NOMO-1 treated with dmso at 0.1 percent for 144 hours (cell line): ENCODE measurements at regions not wholly inside any gene's neighbourhood (a gene's known extent, or its start where the extent isn't known, plus 50 kb on each side); places are given as distances from the start of the nearest gene placed in this dataset.

Source experiments
- DNase-seq: peaks from one replicate; lab custom pipeline; 2025; ENCODE audit not compliant: unreplicated experiment; lab: John Stamatoyannopoulos, UW

DNA sequence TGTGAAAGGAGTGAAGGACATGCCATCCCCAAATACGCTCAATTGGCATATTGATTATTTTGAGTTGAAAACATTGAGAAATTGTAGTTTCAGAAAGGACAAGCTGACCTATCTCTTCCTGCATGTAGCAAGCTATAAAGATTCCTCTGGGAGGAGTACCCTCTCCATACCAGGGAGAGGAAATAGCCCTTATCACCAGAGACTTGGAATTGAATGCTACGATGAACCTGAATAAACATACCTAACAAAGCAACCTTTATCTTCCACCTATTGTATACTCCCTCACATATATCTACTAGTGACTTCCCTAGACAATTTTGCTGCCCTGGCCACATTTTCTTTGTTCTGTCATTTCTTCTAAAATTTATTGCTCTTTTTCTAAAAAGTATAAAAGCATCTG lies 150.2 kb upstream of the EEPD1 start:
- no peak for DNase-seq

DNA sequence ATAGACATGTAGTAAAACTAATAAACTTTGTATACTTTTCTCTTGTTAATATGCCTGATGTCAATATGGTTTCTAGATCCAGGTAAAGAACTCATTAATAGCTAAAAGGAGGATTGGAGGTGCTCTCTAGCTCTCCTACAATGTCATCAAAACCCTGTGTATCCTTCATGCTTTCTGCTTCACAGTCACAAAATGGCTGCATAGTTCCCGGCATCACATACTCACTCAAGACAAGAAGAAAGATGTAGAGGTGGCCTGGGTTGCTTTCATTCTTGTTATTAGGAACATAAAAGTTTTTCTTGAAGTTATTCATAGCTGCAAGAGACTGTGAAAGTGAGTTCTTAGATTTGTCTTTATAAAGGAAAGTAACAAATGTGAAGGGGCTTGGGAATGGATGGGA lies 149.7 kb upstream of the EEPD1 start:
- DNase-seq: no peak

DNA sequence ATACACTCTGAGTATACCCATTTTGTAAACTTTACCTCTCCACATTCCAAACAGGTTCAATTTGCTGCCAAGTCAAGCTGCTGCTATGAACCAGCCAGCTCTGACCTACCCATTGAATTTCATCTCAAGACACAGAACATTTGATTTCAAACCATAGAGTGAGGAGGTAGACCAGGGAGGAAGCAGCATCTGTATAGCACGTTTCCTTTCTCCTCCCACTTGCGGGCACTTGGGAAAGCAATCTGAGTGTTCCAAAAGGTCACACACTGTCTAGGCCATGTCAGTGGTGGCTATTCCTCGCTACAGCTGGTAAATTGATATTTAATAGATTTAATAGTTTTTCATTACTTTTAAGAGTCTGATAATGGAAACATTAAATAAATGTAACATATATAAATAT lies 147.8 kb upstream of the EEPD1 start:
- no peak for DNase-seq

DNA sequence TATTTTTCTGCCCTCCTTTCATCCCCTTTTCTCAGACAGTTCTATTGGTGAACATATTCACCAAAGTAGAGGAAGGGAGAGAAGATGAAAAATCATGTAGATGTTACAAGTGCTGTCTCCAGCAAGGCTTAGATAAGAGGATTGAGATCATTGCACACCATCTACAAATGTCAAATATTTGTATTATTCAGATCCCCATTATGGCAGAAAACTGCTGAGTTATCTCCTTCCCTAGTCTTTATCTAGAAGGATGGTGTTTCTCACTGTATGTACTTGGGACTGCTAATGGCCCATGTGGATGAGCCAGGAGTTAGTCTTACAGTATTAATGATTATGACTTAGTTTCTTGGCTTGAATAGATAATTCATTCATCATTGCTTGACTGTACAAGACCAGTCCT lies 147.2 kb upstream of the EEPD1 start:
- DNase-seq: no peak

DNA sequence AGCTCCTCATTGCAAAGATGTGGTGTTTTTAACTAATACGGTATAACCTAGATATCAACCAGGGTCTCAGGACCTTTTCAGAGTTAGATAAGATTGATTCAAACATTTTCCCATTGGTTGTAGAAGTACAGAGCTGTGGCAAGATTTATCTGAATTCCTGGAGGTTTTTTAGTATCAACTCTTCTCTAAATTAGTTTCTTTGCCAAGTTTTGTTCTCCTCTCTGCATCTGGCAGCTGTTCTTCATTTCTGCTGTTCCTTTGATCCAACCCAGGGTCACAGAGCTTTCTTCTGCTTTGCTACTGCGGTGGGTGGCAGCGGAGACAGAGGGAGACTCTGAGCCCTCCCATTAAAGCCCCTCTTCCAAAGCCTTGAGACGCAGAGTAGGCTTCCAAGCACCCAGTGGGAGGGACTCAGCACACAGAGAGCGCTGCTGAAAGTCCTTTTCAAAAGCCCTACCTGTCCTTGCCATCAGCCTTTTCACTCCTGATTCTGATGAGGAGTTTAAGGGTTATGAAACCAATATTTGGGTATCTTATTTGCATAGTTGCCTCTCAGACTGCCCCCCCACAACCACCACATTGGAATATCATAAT lies 146.3 kb upstream of the EEPD1 start:
- DNase-seq: no peak

DNA sequence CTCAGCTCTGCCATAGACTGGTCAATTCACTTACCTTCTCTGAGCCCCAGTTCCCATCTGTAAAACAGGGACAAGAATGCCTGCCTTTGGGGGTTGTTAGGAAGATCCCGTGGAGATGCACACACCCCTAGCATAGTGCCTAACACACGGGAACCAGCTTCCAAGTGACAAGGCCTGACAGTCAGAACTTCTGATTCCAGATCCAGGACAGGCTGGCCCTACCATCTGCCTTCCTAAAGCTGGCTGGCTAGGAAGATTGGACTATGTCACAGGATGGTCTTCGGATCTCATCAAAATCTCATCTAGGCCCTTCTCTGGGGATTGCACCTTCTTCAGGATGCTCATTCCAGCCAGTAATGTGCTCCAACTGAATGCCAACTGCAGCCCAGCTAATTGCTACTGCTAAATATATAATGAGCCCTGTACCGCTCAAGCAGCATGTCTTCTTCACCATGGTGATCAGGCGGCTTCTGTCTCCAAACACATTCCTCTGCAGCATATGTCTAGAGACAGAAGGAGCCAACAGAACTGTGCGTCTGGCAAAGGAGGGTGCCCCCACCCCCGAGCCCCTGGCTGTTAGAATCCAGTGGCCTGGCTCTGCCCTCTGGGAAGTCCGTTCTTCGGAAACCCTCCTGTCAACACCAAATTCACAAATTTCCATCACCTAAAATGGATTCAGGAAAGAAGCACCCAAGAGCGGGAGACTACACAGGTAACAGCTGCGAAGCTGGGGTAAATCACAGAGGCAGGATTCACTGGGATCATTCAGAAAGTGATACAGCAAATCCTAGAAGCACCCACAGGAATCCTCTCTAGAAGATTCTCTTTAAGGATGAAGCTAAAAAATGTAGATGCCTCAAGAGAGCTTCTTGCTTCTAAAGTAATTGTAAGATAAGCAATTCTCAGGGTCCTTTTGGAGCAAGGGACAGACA lies 142.1 kb upstream of the EEPD1 start:
- no peak for DNase-seq

DNA sequence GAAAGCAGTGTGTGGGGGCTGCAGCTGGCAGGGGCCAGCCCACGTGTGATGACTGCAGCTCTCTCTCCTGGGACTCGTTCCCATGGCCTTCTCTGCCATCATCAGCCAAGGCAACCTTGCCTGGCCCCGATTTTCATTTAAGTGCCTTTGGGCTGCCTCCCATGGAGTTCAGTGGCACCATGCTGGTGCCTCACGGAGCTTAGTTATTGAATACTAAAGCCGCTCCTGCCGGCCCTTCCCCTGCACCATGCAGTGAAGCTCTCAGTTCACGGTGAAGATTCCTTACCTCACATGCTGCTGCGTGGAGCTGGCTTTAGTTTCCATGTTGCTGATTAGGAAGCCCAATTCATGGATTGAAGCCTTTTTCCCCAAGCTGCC lies 141.5 kb upstream of the EEPD1 start:
- DNase-seq: no peak

DNA sequence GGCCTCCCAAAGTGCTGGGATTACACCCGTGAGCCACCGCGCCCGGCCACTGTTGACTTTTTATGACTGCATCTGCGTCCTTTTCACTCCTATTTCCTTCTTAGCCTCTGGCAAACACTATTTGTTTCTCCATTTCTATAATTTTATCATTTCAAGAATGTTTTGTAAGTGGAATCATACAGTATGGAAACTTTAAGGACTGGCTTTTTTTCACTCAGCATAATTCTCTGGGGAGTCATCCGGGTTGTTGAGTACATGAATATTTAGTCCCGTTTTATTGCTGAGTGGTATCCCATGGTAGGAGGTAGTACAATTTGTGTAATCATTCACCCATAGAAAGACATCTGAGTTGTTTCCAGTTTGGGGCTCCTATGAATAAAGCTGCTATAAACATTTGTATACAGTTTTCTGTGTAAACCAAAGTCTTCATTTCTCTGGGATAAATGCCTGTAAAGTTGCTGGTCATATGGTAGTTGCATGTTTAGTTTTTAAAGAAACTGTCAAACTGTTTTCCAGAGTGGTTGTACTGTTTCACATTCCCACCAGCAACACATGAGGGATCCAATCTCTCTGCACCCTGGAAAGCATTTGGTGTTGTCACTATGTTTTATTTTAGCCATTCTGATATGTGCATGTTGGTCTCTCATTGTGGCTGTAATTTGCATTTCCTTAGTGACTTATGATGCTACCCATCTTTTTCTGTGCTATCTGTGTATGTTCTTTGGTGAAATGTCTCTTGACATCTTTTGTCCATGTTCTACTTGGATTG lies 139.6 kb upstream of the EEPD1 start:
- no peak for DNase-seq

DNA sequence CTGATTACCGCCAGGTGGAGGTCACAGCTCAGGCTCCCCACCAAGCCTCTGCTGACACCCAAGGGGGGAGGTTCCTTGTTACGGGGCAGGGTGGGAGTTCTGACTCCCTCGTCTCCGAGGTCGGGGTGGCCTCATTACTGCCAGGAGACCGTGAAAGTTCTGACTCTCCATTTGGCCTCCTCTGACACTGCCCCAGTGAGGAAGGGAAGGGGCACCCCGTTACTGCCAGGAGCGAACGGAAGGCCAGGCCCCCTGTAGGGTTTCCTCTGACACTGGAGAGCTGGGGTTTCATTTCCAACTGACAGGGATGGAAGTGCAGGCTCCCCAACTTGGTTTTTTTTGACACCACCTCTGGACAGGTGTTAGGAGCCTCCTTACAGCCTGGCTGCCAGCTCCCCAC lies 138.1 kb upstream of the EEPD1 start:
- DNase-seq: no peak

DNA sequence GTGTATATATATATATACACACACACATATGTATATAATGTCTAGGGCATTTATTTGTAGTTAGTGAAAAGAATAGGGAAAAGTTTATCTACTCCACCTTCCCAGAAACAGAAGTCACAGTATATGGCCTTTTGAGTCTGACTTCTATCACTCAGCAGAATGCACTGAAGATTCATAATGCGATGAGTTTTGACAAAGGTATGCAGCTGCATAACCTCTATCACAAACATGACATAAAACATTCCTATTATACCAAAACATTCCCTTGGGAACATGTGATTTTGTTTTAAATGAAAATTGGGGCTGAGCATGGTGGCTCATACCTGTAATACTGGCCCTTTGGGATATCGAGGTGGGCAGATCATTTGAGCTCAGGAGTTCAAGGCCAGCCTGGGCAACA lies 137.3 kb upstream of the EEPD1 start:
- no peak for DNase-seq

DNA sequence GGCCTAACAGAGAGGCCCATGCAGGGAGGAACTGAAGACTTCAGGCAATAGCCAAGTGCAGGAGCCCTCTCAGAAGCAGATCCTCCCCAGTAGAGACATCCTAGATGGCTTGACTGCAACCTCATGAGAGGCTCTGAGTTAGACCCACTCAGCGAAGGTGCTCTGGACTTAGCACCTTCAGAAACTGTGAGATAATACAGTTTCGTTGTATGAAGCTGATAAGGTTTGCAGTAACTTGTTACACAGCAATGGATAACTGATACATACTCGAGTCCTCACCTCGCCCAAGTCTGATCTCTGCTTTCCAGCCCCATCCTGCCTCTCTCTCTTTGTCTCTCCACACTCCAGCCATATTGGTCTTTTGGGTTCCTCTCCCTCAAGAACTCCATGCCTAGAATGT lies 136.4 kb upstream of the EEPD1 start:
- DNase-seq: no peak

DNA sequence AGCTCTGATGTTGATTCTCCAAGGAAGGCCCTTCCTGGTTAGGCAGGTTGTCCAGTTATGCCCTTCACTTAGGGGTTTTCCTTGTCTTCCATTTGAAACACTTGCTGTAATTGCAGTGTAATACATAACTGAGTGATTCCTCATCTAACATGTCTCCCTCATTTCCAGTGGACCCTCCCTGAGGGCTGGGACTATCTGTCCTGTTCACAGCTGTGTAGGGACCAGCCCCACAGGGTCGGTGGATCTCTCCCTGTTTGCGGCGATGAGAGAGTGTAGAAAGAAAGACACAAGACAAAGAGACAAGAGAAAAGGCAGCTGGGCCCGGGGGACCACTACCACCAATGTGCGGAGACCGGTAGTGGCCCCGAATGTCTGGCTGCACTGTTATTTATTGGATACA lies 135.9 kb upstream of the EEPD1 start:
- no peak for DNase-seq

DNA sequence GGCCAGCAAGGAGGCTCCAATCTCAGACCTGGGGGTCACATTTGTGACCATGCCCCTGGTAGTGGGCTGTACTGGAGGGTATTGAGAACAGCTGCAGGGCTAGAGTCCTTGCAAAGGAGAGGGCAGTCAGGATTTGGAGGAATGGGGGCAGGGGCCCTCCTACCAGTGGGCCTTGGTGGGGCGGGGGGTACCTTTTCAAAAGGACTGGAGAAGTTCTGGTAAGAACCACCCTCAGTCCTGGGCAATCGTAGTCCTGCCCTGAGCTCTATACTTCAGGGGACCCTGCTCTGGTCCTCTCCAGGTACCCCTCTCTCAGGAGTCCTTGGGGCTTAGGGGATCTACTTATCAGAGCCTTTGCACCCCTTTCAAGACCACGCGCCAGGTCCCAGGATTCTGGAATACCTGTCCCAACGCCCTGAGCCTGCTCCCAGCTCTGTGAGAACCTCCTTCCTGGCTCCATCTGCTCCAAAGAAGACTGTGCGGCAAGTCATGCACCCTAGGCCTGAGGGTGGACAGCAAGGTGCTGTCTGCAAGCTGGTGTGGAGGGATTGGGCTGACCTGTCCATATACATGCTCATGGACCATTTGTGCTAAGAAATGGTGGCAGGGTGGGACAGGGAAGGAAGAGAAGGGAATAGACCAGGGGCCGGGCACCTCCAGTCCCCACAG lies 134.1 kb upstream of the EEPD1 start:
- no peak for DNase-seq

DNA sequence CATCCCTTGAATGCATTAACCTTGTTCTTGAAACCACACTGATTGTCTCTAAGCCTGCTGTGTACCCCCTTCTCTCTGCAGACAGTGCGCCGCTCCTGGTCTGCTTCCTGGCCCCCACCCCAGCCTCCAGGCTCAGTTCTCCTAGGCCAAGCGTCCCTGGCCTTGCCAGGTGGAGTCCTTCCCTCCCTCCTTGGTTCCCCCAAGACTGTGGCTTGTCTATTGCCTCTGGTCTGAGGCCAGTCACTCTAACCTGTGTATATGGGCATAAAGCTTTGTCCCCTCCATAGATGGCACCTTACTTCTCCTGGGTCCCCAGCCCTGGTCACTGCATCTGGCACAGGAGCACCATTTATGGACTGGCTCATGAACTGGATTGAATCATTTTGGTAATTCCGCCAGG lies 133.5 kb upstream of the EEPD1 start:
- DNase-seq: no peak

DNA sequence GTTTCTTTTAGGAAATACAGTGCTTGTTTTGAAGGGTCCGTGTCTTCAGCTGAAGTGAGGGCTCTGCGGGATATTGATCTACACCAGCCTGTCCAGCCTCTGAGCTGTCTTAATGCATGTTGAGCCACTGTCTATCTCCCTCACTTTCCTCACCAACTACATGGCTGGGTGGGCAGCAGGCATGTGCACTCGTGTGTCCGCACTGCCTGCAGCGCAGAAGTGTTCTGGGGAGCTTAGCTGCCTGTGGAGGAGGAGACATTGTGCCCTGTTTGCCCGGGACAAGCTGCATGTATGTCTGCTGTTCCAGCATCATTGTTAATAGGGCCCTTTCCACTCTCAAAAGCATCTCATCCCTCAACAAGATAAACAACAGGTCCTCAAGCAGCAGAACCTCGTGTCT lies 133.1 kb upstream of the EEPD1 start:
- no peak for DNase-seq

DNA sequence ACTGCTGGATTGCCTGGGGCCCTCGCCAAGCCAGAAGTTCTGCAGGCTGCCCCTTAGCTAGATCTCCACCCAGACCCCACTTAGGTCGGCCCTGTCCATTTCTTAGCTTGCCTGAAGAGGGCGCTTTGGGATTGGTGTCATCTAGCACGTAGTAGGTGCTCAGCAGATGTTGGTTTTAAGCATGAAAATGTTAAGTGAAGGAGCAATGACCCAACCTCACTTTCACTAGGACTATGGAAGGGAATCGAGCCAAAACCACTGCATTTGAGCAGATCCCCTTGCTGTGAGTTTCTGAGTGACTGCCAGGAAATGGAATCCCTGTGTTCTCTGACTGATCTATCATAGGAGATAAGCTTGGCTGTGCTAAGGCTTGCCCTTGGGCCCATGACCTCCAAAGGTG lies 131.7 kb upstream of the EEPD1 start:
- DNase-seq: no peak

DNA sequence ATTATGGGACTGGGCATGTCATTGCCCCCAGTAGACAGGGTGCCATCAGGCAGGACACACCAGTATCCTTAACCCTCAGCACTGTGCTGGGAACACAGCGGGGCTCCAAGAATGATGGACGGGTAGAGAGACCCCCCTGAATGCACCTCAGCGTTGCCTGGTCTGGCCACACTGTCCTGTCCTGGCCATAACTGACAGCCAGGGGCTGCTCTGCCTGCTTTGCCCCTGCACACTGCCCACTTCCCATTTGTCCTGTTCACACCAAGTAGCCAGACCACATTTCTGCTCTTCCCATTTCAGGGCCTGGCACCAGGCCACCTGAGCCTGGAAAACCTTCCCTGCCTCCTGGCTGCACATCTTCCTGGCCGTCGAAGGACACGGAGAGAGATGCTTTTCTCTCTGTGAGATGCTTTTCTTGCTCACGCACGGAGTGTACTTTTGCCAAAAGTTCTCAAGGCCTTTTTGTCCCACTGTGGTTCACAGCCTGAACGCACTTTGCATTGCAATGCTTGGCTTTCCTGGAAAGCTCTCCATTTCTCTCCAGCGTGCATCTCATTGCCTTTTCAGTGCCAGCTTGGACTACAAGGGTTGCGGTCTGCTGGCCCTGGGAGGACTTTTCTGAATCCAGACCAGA lies 131.0 kb upstream of the EEPD1 start:
- no peak for DNase-seq

DNA sequence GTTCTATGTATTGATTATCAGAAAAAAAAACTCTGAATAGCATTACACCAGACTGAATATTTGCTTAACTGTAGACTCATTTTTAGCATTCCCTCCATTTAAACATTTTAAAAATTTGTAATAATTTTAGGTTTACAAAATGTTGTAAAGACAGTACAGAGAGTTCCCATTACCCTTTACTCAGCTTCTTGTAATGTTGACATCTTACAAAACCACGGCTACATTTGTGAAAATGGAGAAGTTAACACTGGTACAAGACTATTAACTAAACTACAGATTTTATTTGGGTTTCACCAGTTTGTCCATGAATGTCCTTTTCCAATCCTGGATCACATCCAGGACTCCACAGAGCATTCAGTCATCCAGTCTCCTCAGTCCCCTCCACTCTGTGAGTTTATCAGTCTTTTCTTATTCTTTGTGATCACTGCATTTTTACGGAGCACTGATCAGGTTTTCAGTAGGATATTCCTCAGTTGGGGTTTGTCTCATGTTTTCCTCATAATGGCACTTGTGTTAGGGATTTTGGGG lies 130.0 kb upstream of the EEPD1 start:
- DNase-seq: no peak

DNA sequence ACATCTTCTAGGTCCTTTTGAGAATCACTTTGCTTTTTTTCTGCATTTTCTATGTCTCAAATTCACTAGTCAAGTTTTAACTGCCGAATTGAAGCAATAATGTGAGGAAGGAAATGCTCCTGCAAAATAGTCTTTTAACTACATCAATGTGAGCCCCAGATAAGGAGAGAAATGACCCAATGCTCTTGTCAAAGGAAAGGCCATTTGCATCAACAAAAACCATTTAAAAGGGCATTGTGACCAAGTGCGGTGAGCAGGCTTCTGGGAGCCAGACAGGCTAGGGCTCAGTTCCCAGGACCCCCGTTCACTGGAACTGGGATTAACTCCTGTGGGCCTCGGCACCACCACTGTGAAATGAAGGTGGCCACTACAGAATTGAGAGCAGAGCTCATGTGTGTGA lies 127.9 kb upstream of the EEPD1 start:
- no peak for DNase-seq

DNA sequence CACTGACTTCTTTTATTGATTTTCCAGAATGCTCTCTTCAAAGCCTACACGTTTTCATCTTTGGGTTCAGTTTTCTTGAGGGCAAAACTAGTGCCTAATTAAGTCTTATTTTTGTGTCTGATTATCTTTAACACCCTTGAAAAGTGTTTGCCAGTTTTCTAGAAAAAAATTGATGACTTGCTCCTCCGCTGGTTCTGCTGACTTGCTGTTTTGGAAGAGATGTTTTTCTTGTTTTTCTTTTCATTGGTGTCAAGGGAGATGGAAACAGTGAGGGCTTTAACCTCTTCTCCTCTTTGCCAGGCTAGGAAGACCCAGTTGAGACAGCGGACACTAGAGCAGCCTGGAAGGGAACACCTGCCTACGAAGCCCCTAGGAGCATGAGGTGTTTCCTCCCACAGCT lies 123.7 kb upstream of the EEPD1 start:
- no peak for DNase-seq
